Esophagus squamous epithelium (tissue), 5 donors: ENCODE measurements at regions not wholly inside any gene's neighbourhood (a gene's known extent, or its start where the extent isn't known, plus 50 kb on each side); places are given as distances from the start of the nearest gene placed in this dataset.

ENCODE experiments used
- DNase-seq: peaks from one replicate; lab custom pipeline; 2025; lab: John Stamatoyannopoulos, UW
- H3K27ac ChIP-seq, 4 donors: fragments of 200-600 bp; sonication (generic); one replicate each; pipeline ENCODE4 v1.5.1; 2016 to 2019; ENCODE audit warnings: mild to moderate bottlenecking in 1 of 4
- H3K27me3 ChIP-seq, 4 donors: fragments of 200-600 bp; sonication (generic); 1 replicate in 3 of 4; 2 replicates in 1 of 4; pipeline versions ENCODE4 v1.5.1 to v1.6.0; 2017 to 2021; ENCODE audit warnings: antibody characterized with exemption in 1 of 4
- H3K36me3 ChIP-seq, 3 donors: fragments of 200-600 bp; sonication (generic); one replicate each; pipeline ENCODE4 v1.5.1; 2016 to 2019
- H3K4me1 ChIP-seq, 3 donors: fragments of 200-600 bp; sonication (generic); one replicate each; pipeline ENCODE4 v1.5.1; 2017 to 2019
- H3K4me3 ChIP-seq, 4 donors: fragments of 200-600 bp; sonication (generic); 1 replicate in 3 of 4; 2 replicates in 1 of 4; pipeline ENCODE4 v1.5.1; 2016 to 2019; ENCODE audit warnings: mild to moderate bottlenecking in 2 of 4, moderate library complexity in 1 of 4
- H3K9me3 ChIP-seq, 3 donors: fragments of 200-600 bp; sonication (generic); one replicate each; pipeline ENCODE4 v1.5.1; 2016 to 2019
- POLR2A ChIP-seq, 4 donors: fragments of 450-650 bp; IDR thresholded peaks; one replicate each; pipeline ENCODE4 v1.6.1; 2017; ENCODE audit warnings: antibody characterized with exemption in 4 of 4, mild to moderate bottlenecking in 4 of 4, moderate library complexity in 3 of 4
- WGBS, 2 donors: methylation state at CpG; one replicate each; pipeline ENCODE4 v1.1.5; 2018; 5-methylcytosine and 5-hydroxymethylcytosine counted together
- intact Hi-C: fragments of 100-400 bp; cut with DNase I; formaldehyde crosslinking; loops from one replicate; pipeline ENCODE4 v1.15.0; 2022
- TF ChIP-seq, protein P1 (sequence below), 6 experiments: fragments of 450-650 bp in 4 of 6; fragments of 200-600 bp in 2 of 6; sonication (generic) in 2 of 6; IDR thresholded peaks; one replicate each; pipeline ENCODE4 v1.5.1; 2016 to 2019; ENCODE audit warnings: antibody characterized with exemption in 6 of 6, mild to moderate bottlenecking in 4 of 6, moderate library complexity in 4 of 6
- donor health status: DM: yes; HTN: yes; CAD: no.

DNA sequence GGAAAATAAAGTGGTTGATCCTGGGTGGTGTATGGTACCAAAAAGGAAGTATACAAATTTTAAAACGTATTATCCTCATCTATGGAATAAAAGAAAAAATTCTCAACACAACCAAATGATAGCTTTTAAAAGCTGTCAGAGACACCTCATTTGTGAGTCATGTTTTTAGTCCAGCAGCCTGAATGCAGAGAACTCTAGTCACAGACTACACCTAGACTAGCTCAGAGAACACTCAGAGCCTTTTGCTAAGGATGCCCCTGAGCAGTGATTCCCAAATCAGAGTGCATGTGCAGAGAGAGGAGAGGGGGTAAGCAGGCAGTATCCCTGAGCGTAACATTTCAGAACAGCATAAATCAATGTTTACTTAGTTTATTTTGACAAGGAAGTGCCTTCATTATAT, 809.3 kb downstream of the HACE1 start:
- no peaks in the 10 kb centered on the region for H3K36me3 ChIP-seq
- H3K27ac ChIP-seq = no peak overlapping the region
- TF ChIP-seq, protein P1, sequence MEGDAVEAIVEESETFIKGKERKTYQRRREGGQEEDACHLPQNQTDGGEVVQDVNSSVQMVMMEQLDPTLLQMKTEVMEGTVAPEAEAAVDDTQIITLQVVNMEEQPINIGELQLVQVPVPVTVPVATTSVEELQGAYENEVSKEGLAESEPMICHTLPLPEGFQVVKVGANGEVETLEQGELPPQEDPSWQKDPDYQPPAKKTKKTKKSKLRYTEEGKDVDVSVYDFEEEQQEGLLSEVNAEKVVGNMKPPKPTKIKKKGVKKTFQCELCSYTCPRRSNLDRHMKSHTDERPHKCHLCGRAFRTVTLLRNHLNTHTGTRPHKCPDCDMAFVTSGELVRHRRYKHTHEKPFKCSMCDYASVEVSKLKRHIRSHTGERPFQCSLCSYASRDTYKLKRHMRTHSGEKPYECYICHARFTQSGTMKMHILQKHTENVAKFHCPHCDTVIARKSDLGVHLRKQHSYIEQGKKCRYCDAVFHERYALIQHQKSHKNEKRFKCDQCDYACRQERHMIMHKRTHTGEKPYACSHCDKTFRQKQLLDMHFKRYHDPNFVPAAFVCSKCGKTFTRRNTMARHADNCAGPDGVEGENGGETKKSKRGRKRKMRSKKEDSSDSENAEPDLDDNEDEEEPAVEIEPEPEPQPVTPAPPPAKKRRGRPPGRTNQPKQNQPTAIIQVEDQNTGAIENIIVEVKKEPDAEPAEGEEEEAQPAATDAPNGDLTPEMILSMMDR (IDR thresholded peaks at IDR 0.05) = no peak
- no peak for TF ChIP-seq POLR2A (IDR thresholded peaks at IDR 0.05)
- no peaks in the 10 kb centered on the region for H3K9me3 ChIP-seq
- WGBS, 2 donors = 47 to 51% methylated on average over 2 of the region's 2 CpGs
- no peaks in the 10 kb centered on the region for H3K4me1 ChIP-seq
- H3K4me3 ChIP-seq = no peak overlapping the region
- H3K27me3 ChIP-seq = no peaks in the 10 kb centered on the region
- DNase-seq = no peak
- intact Hi-C loops = no loop called here

DNA sequence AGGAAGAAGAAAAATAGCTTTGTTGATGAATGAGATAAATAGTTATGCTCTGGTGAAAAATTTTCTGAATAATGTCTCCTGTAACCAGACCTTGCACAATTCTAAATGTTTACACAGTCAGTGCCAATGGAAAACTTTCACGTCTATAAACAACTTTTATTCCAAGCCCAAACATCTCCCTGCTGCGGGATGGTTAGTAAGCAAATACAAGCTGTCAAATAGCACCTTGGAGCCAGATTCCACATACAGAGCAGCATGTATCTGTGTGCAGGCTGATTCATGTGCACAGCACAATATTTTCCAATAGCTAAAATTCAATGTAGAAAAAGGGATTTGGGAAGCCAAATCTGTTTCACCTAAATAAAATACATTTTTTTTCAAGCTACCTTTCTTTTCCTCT, 813.3 kb downstream of the HACE1 start:
- Histone ChIP-seq H3K4me1 (no peaks in the 10 kb centered on the region), H3K27me3 (no peaks in the 10 kb centered on the region), H3K27ac (no peak overlapping the region), H3K36me3 (no peaks in the 10 kb centered on the region), H3K4me3 (no peak overlapping the region), H3K9me3 (no peaks in the 10 kb centered on the region)
- no peak for DNase-seq
- 10 to 38% methylated on average over 2 of the region's 2 CpGs for WGBS, 2 donors
- TF ChIP-seq, protein P1 (IDR thresholded peaks at IDR 0.05) = no peak
- TF ChIP-seq POLR2A (IDR thresholded peaks at IDR 0.05) = no peak
- intact Hi-C loops = no loop called here

DNA sequence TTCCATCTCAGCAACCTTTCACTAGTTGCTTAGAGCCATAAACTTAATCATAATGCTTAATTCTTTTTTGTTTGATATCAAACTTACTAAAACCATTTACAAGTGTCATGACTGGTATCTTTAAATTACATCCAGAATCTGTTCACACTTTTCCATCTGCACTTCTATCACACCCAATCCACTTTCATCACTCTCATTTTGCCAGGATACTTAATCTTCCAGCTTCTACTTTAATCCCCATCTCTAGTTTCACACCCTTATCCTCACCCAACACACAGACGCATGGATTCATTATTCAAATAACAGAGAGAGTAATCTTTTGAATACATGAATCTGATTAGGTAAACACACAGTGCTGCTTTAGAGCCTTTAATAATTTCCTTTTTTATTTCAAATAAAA, 828.4 kb downstream of the HACE1 start:
- Histone ChIP-seq H3K4me1 (no peaks in the 10 kb centered on the region), H3K4me3 (no peak overlapping the region), H3K36me3 (no peaks in the 10 kb centered on the region), H3K9me3 (peaks cover 0 to 3% (median 0%) of the 10 kb centered on the region in 3 donors), H3K27me3 (no peaks in the 10 kb centered on the region), H3K27ac (no peak overlapping the region)
- TF ChIP-seq, protein P1 (IDR thresholded peaks at IDR 0.05) = no peak
- no peak for TF ChIP-seq POLR2A (IDR thresholded peaks at IDR 0.05)
- 38 to 46% methylated on average over 1 of the region's 1 CpG for WGBS, 2 donors
- intact Hi-C loops = no loop called here
- no peak for DNase-seq

- Histone ChIP-seq H3K4me1 (no peaks in the 10 kb centered on the region), H3K4me3 (no peak overlapping the region), H3K9me3 (no peaks in the 10 kb centered on the region), H3K27ac (no peak overlapping the region), H3K36me3 (no peaks in the 10 kb centered on the region), H3K27me3 (no peaks in the 10 kb centered on the region)
- intact Hi-C loops = no loop called here
- DNase-seq = no peak
- TF ChIP-seq, protein P1 (IDR thresholded peaks at IDR 0.05) = no peak
These were observed 837.6 kb downstream of the HACE1 start for GRCh38 chr6:104022126-104022525.

DNA sequence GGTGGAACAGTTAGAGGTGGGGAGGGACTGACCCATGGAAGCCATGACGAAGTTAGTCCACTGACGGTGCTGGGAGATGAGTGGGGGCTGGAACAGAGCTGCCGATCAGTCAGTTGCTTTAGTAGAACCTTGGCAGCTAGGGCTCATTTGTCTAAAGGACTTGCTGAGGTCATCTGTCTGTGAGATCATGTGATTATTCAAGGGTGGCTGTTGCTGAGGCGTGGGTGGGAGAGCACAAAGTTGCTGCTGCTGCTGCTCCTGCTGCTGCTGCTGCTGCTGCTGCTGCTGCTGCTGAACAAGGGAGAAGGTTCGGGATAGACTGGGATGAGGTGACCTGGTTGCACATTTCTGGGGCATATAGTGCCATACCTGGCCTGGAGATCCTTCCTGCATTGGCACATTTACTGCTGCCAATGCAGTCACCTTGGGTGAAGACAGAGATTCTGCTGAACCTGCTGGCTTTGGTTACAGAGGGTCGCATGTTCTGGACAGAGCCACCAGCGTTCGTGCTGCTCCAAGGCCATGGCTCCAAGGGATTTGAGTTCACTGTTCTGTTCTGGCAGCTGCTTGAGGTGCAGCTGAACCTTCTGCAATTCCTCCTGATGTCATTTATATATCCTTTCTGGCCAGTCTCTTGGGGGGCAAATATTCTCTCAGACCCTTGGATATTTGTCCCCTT, 840.5 kb downstream of the HACE1 start:
- Histone ChIP-seq H3K27ac (no peak overlapping the region), H3K4me3 (no peak overlapping the region), H3K36me3 (no peaks in the 10 kb centered on the region), H3K9me3 (no peaks in the 10 kb centered on the region), H3K4me1 (no peaks in the 10 kb centered on the region), H3K27me3 (no peaks in the 10 kb centered on the region)
- TF ChIP-seq, protein P1 (IDR thresholded peaks at IDR 0.05) = no peak
- TF ChIP-seq POLR2A (IDR thresholded peaks at IDR 0.05) = no peak
- 68 to 77% methylated on average over 8 of the region's 8 CpGs for WGBS, 2 donors
- no peak for DNase-seq
- intact Hi-C loops = no loop called here
